GM12891 (cell line): ENCODE measurements at regions not wholly inside any gene's neighbourhood (a gene's known extent, or its start where the extent isn't known, plus 50 kb on each side); places are given as distances from the start of the nearest gene placed in this dataset.

Source experiments
- PAX5 ChIP-seq: IDR thresholded peaks from 2 replicates; pipeline ENCODE4 v1.6.1; 2011; ENCODE audit warnings: low read length, moderate library complexity, mild to moderate bottlenecking; ENCODE audit not compliant: insufficient read depth, severe bottlenecking
- POLR2A ChIP-seq: IDR thresholded peaks from 2 replicates; pipeline ENCODE4 v1.6.1; 2011; ENCODE audit warnings: low read depth, low read length, control low read depth
- POLR2AphosphoS5 ChIP-seq: IDR thresholded peaks from 2 replicates; pipeline ENCODE4 v1.6.1; 2011; ENCODE audit warnings: low read depth, low read length, control low read depth
- TAF1 ChIP-seq: IDR thresholded peaks from 2 replicates; pipeline ENCODE4 v1.6.1; 2011; ENCODE audit warnings: low read depth, low read length, control low read depth

DNA sequence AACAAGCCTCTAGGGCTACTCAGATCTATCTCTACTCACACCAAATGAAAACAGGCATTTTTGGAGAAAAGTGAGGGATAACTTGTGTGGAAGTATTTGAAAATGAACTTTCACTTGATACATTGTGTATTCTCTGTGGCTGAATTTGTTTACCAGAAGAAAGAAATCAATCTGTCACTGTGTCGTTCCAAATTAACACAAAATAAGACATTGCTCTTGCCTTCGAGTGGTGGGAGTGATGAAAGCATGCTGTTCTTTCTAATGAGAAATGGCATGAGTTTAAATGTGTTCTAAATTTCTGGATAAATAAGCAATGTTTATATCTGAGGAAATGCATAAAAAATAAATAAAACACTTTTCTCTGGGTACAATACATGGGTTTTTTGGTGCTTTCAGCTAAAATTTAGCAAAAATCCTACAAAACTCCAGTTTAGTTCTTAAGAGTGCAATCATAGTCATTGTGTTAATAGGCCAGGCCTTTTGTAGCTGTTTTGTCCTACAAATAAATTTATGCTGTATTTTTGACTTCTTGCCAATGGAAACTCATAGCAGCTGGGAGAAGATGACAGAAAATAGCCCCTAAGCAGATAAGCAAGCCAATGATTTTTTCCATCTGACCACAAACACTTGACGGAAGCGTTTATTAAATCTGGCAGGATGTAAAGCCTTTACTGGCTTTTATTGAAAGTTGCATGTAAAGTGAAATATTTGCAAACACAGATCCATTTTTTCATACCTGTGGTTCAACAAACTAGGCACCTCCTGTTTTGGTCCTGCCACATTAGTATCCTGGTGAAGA lies 1064.1 kb upstream of the GHITM start:
- TF ChIP-seq TAF1 (no peak), POLR2AphosphoS5 (no peak), POLR2A (no peak), PAX5 (no peak)
